IMR-90 (cell line): ENCODE measurements at regions not wholly inside any gene's neighbourhood (a gene's known extent, or its start where the extent isn't known, plus 50 kb on each side); places are given as distances from the start of the nearest gene placed in this dataset.

Experiments
- ATAC-seq: fragments of 200-7000 bp; cut with Tn5 transposase; 2 replicates; pipeline ENCODE4 v1.9.1; 2020; ENCODE audit warnings: low read depth, mild to moderate bottlenecking, moderate library complexity
- BruUV-seq: library from RNA; stranded (reverse); fragments of 400-500 nt; replicated peaks from 2 replicates; lab custom pipeline; 2021; lab: Mats Ljungman, UMichigan
- CTCF ChIA-PET: fragments of 300-600 bp; formaldehyde crosslinking; extraction: SDS; loops from one replicate; lab custom pipeline; 2021; ENCODE audit warnings: antibody characterized with exemption; lab: Yijun Ruan, JAX
- POLR2A ChIA-PET: fragments of 300-600 bp; sonication (Branson Sonifier 250); formaldehyde crosslinking; loops from one replicate; lab custom pipeline; 2022; ENCODE audit warnings: antibody characterized with exemption; ENCODE audit not compliant: unreplicated experiment; lab: Charles Lee
- DNase-seq: peaks from one replicate; pipeline ENCODE4 v3.0.0; 2013
- H2AFZ ChIP-seq: replicated peaks from 2 replicates; pipeline ENCODE3; 2013; ENCODE audit warnings: low read length, mild to moderate bottlenecking; ENCODE audit not compliant: poor library complexity
- H2AK5ac ChIP-seq: 2 replicates; pipeline ENCODE4 v1.6.1; 2013; ENCODE audit warnings: low read depth, low read length, inconsistent platforms
- H2AK9ac ChIP-seq: replicated peaks from 2 replicates; pipeline ENCODE3; 2013; ENCODE audit warnings: mild to moderate bottlenecking, low read depth, low read length, moderate library complexity; ENCODE audit not compliant: poor library complexity
- H2BK120ac ChIP-seq: 2 replicates; pipeline ENCODE4 v1.6.1; 2013; ENCODE audit warnings: low read depth, low read length, inconsistent platforms
- H2BK15ac ChIP-seq: 3 replicates; pipeline ENCODE4 v1.6.1; 2013; ENCODE audit warnings: low read depth, low read length, inconsistent platforms
- H2BK20ac ChIP-seq: 2 replicates; pipeline ENCODE4 v1.6.1; 2013; ENCODE audit warnings: low read depth, mild to moderate bottlenecking, inconsistent platforms, low read length, moderate library complexity
- H2BK5ac ChIP-seq: 2 replicates; pipeline ENCODE4 v1.6.1; 2013; ENCODE audit warnings: mild to moderate bottlenecking, low read depth, low read length, inconsistent platforms; ENCODE audit not compliant: poor library complexity, severe bottlenecking
- H3K14ac ChIP-seq: replicated peaks from 2 replicates; pipeline ENCODE4 v1.6.1; 2013; ENCODE audit warnings: low read depth, low read length, inconsistent platforms
- H3K18ac ChIP-seq: 2 replicates; pipeline ENCODE4 v1.6.1; 2013; ENCODE audit warnings: low read depth, low read length, control low read depth
- H3K23ac ChIP-seq: 2 replicates; pipeline ENCODE4 v1.6.1; 2013; ENCODE audit warnings: low read depth, low read length, inconsistent platforms
- H3K27ac ChIP-seq: 2 replicates; pipeline ENCODE4 v1.5.1; 2013; ENCODE audit warnings: mild to moderate bottlenecking, control low read depth, low read length; ENCODE audit not compliant: insufficient read depth
- H3K27me3 ChIP-seq: 2 replicates; pipeline ENCODE4 v1.6.1; 2013; ENCODE audit warnings: low read length; ENCODE audit not compliant: control insufficient read depth, insufficient read depth
- H3K36me3 ChIP-seq: 2 replicates; pipeline ENCODE4 v1.6.1; 2013; ENCODE audit warnings: low read length, mixed read lengths; ENCODE audit not compliant: control insufficient read depth, insufficient read depth
- H3K4ac ChIP-seq: 2 replicates; pipeline ENCODE4 v1.6.1; 2013; ENCODE audit warnings: low read depth, low read length, inconsistent platforms
- H3K4me1 ChIP-seq: 2 replicates; pipeline ENCODE4 v1.6.1; 2013; ENCODE audit warnings: low read length, mixed read lengths; ENCODE audit not compliant: control insufficient read depth, insufficient read depth
- H3K4me2 ChIP-seq: 2 replicates; pipeline ENCODE4 v1.6.1; 2013; ENCODE audit warnings: low read depth, mild to moderate bottlenecking, control low read depth, low read length, moderate library complexity
- H3K4me3 ChIP-seq: 2 replicates; pipeline ENCODE4 v1.5.1; 2013; ENCODE audit warnings: low read depth, mild to moderate bottlenecking, control low read depth, low read length, moderate library complexity; ENCODE audit not compliant: insufficient read depth
- H3K56ac ChIP-seq: 2 replicates; pipeline ENCODE4 v1.6.1; 2013; ENCODE audit warnings: low read length, inconsistent platforms; ENCODE audit not compliant: insufficient read depth; ENCODE audit errors: extremely low read depth
- H3K79me1 ChIP-seq, 2 experiments: 2 replicates each; pipeline ENCODE4 v1.6.1; 2013; ENCODE audit warnings: low read length in 2 of 2, inconsistent platforms in 1 of 2, low read depth in 1 of 2
- H3K9ac ChIP-seq: 2 replicates; pipeline ENCODE4 v1.6.1; 2013; ENCODE audit warnings: low read depth, low read length, control low read depth
- H3K9me1 ChIP-seq: 2 replicates; pipeline ENCODE4 v1.6.1; 2013; ENCODE audit warnings: low read length, inconsistent platforms; ENCODE audit not compliant: insufficient read depth
- H3K9me3 ChIP-seq: 2 replicates; pipeline ENCODE4 v1.6.1; 2013; ENCODE audit warnings: low read length; ENCODE audit not compliant: control insufficient read depth, insufficient read depth
- H4K20me1 ChIP-seq: 2 replicates; pipeline ENCODE4 v1.6.1; 2013; ENCODE audit warnings: low read length, inconsistent platforms; ENCODE audit not compliant: insufficient read depth
- H4K5ac ChIP-seq: 2 replicates; pipeline ENCODE4 v1.6.1; 2013; ENCODE audit warnings: mild to moderate bottlenecking, low read depth, low read length, control low read depth
- H4K8ac ChIP-seq, 2 experiments: 2 replicates each; pipeline ENCODE4 v1.6.1; 2013; ENCODE audit warnings: low read depth in 2 of 2, low read length in 2 of 2, control low read depth in 1 of 2, inconsistent platforms in 1 of 2
- H4K91ac ChIP-seq: 2 replicates; pipeline ENCODE4 v1.6.1; 2013; ENCODE audit warnings: low read depth, low read length, inconsistent platforms; ENCODE audit not compliant: insufficient read depth
- WGBS, 2 experiments: methylation state at CpG; one replicate each; pipeline versions ENCODE4 v1.1.5 to v1.1.7; 2013; ENCODE audit warnings: missing lambda C conversion rate in 2 of 2; ENCODE audit not compliant: insufficient read length in 1 of 2; ENCODE audit errors: extremely low coverage in 2 of 2; 5-methylcytosine and 5-hydroxymethylcytosine counted together
- dilution Hi-C: fragments of 300-500 bp; cut with HindIII; formaldehyde crosslinking; loops from one replicate; pipeline ENCODE4 v1.14.3; 2018; ENCODE audit warnings: low sequenced_read_pairs; ENCODE audit not compliant: unreplicated experiment
- in situ Hi-C: fragments of 300-500 bp; cut with MboI; formaldehyde crosslinking; loops from 3 replicates; pipeline ENCODE4 v1.14.3; 2019; ENCODE audit warnings: low sequenced_read_pairs, inconsistent platforms, mixed read lengths
- intact Hi-C: fragments of 100-400 bp; cut with micrococcal nuclease; formaldehyde crosslinking; loops from 2 replicates; pipeline ENCODE4 v1.10.0; 2022
- TF ChIP-seq, protein P1 (sequence below): fragments of 150-350 bp; IDR thresholded peaks from 2 replicates; pipeline ENCODE4 v1.6.1; 2017; ENCODE audit warnings: mild to moderate bottlenecking, antibody characterized with exemption, low read length, low read depth

GRCh38 chr16:27152801-27153200 is 50.5 kb upstream of the KDM8 start:
- no peak overlapping the region for H3K23ac ChIP-seq
- H4K8ac ChIP-seq: no peak overlapping the region
- TF ChIP-seq, protein P1, sequence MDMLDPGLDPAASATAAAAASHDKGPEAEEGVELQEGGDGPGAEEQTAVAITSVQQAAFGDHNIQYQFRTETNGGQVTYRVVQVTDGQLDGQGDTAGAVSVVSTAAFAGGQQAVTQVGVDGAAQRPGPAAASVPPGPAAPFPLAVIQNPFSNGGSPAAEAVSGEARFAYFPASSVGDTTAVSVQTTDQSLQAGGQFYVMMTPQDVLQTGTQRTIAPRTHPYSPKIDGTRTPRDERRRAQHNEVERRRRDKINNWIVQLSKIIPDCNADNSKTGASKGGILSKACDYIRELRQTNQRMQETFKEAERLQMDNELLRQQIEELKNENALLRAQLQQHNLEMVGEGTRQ: no peak
- H3K27me3 ChIP-seq: no peaks in the 10 kb centered on the region; the same call in 1 of the 2 replicates
- H2AK9ac ChIP-seq: no peak overlapping the region
- POLR2A ChIA-PET: no interaction called here
- no peaks in the 10 kb centered on the region for H4K20me1 ChIP-seq
- H2BK120ac ChIP-seq: no peak overlapping the region
- no peaks in the 10 kb centered on the region for H3K79me1 ChIP-seq
- H3K36me3 ChIP-seq: no peaks in the 10 kb centered on the region
- no TSS peak for BruUV-seq
- no peak overlapping the region for H2BK20ac ChIP-seq
- H2AFZ ChIP-seq: no peak overlapping the region
- no peak overlapping the region for H2BK5ac ChIP-seq
- no peak for ATAC-seq
- no peak overlapping the region for H2AK5ac ChIP-seq
- 0 out of 2 replicates have a peak, but pooled peaks cover 1% of the 10 kb centered on the region for H3K4me1 ChIP-seq
- intact Hi-C loops (no loop called here), dilution Hi-C loops (no loop called here), in situ Hi-C loops (loop anchor here (10.0 kb wide), 1 partner anchor 302 kb away; no protein-coding TSS in a partner anchor)
- H3K4me3 ChIP-seq: no peak overlapping the region
- 67% methylated on average over 1 of the region's 4 CpGs; no CpG with 5 or more reads in 1 of the 2 experiments for WGBS, 2 experiments
- H3K4me2 ChIP-seq: no peak overlapping the region
- H3K4ac ChIP-seq: no peak overlapping the region
- no peak overlapping the region for H3K27ac ChIP-seq
- no peak overlapping the region for H4K91ac ChIP-seq
- no peaks in the 10 kb centered on the region for H3K9me3 ChIP-seq
- H4K5ac ChIP-seq: no peak overlapping the region
- H2BK15ac ChIP-seq: no peak overlapping the region
- H3K18ac ChIP-seq: no peak overlapping the region
- no peak overlapping the region for H3K14ac ChIP-seq
- DNase-seq: no peak
- H3K56ac ChIP-seq: no peak overlapping the region
- H3K9ac ChIP-seq: no peak overlapping the region
- H3K9me1 ChIP-seq: no peaks in the 10 kb centered on the region
- CTCF ChIA-PET: no interaction called here
